Nephron progenitor cell (in vitro differentiated cells): ENCODE measurements at regions not wholly inside any gene's neighbourhood (a gene's known extent, or its start where the extent isn't known, plus 50 kb on each side); places are given as distances from the start of the nearest gene placed in this dataset.

Source experiments
- DNase-seq: peaks from one replicate; pipeline ENCODE4 v3.0.0; 2021
- H3K27ac Mint-ChIP-seq: 2 replicates; pipeline ENCODE4 v1.8.0; 2021; ENCODE audit warnings: mild to moderate bottlenecking, moderate library complexity, mixed read lengths
- H3K27me3 Mint-ChIP-seq: 2 replicates; pipeline ENCODE4 v1.8.0; 2021; ENCODE audit warnings: mild to moderate bottlenecking, low read depth, mixed read lengths; ENCODE audit not compliant: poor library complexity
- H3K36me3 Mint-ChIP-seq: 2 replicates; pipeline ENCODE4 v1.8.0; 2021; ENCODE audit warnings: low read depth, mixed read lengths
- H3K4me1 Mint-ChIP-seq: 2 replicates; pipeline ENCODE4 v1.8.0; 2021; ENCODE audit warnings: mixed read lengths
- H3K4me3 Mint-ChIP-seq: 2 replicates; pipeline ENCODE4 v1.8.0; 2021; ENCODE audit warnings: mild to moderate bottlenecking, moderate library complexity, mixed read lengths
- H3K9me3 Mint-ChIP-seq: 2 replicates; pipeline ENCODE4 v1.8.0; 2021; ENCODE audit warnings: mild to moderate bottlenecking, moderate library complexity, mixed read lengths
- TF ChIP-seq, protein P1 (sequence below): fragments of 200-600 bp; sonication (generic); IDR thresholded peaks from 2 replicates; pipeline ENCODE4 v1.5.0; 2021; ENCODE audit warnings: antibody characterized with exemption

DNA sequence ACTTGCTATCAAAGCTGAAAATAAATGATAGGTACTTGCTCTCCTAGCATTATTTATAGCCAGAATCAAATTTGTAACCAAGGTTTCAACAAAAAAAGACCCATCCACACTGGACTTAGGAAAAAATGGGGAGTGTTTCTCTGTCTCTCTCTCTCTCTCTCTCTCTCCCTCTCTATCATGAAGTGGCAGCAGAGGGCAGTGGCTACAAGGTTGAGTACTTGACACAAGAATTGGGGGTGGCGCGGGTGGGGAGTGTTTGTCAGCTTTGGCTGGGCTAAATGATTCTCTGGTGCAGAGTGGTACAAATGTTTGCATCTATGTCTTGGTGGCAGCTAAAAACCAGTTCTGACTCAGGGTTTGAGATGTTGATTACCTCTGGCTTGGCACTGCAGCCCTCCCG, 85.0 kb downstream of the RBM43 start:
- Mint-ChIP-seq H3K9me3 (no peaks in the 10 kb centered on the region), H3K27ac (no peak overlapping the region), H3K27me3 (peaks cover 8% of the 10 kb centered on the region), H3K4me1 (peaks cover 14% of the 10 kb centered on the region), H3K36me3 (no peaks in the 10 kb centered on the region), H3K4me3 (no peak overlapping the region)
- TF ChIP-seq, protein P1, sequence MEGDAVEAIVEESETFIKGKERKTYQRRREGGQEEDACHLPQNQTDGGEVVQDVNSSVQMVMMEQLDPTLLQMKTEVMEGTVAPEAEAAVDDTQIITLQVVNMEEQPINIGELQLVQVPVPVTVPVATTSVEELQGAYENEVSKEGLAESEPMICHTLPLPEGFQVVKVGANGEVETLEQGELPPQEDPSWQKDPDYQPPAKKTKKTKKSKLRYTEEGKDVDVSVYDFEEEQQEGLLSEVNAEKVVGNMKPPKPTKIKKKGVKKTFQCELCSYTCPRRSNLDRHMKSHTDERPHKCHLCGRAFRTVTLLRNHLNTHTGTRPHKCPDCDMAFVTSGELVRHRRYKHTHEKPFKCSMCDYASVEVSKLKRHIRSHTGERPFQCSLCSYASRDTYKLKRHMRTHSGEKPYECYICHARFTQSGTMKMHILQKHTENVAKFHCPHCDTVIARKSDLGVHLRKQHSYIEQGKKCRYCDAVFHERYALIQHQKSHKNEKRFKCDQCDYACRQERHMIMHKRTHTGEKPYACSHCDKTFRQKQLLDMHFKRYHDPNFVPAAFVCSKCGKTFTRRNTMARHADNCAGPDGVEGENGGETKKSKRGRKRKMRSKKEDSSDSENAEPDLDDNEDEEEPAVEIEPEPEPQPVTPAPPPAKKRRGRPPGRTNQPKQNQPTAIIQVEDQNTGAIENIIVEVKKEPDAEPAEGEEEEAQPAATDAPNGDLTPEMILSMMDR: no peak
- no peak for DNase-seq

- DNase-seq: no peak
- Mint-ChIP-seq H3K9me3 (no peaks in the 10 kb centered on the region), H3K4me1 (peaks cover 6% of the 10 kb centered on the region), H3K27ac (no peak overlapping the region), H3K4me3 (no peak overlapping the region), H3K27me3 (peaks cover 8% of the 10 kb centered on the region), H3K36me3 (no peaks in the 10 kb centered on the region)
- TF ChIP-seq, protein P1: no peak
Measured at GRCh38 chr2:151175864-151176263, 85.8 kb downstream of the RBM43 start.

GRCh38 chr2:151174127-151174526, 87.5 kb downstream of the RBM43 start:
- Mint-ChIP-seq H3K9me3 (no peaks in the 10 kb centered on the region), H3K36me3 (no peaks in the 10 kb centered on the region), H3K27ac (no peak overlapping the region), H3K27me3 (peaks cover 8% of the 10 kb centered on the region), H3K4me3 (no peak overlapping the region), H3K4me1 (peaks cover under 1% of the 10 kb centered on the region)
- TF ChIP-seq, protein P1: no peak
- DNase-seq: no peak

- peaks cover 12% of the 10 kb centered on the region for H3K4me1 Mint-ChIP-seq
Measured at GRCh38 chr2:151171186-151171585, 90.5 kb downstream of the RBM43 start.

DNA sequence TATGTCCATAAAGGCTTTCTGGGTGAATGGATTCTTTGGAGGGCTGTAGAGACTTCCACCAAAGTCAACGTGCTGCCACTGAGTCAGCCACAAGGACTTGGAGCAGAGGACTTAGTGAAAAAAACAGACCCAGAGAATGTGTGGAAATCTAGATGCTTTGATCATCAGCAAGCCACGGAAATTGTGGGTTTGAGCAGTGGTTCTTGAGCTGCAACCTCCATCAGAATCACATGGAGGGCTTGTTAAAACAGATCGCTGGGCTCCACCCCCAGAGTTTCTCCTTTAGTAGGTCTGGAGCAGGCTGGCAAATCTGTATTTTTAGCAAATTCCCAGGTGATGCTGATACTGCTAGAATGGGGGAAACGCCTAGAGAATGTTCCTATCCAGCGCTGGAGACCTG, 95.3 kb downstream of the RBM43 start:
- Mint-ChIP-seq H3K4me3 (no peak overlapping the region), H3K9me3 (no peaks in the 10 kb centered on the region), H3K4me1 (peaks cover 31% of the 10 kb centered on the region), H3K27ac (no peak overlapping the region), H3K27me3 (peaks cover 5% of the 10 kb centered on the region), H3K36me3 (no peaks in the 10 kb centered on the region)
- no peak for DNase-seq
- TF ChIP-seq, protein P1: no peak

More at GRCh38 chr2:151171186-151171585, 90.5 kb downstream of the RBM43 start:
- H3K36me3 Mint-ChIP-seq: no peaks in the 10 kb centered on the region
- H3K9me3 Mint-ChIP-seq: no peaks in the 10 kb centered on the region
- no peak for DNase-seq
- no peak overlapping the region for H3K27ac Mint-ChIP-seq
- no peak overlapping the region for H3K4me3 Mint-ChIP-seq
- TF ChIP-seq, protein P1: no peak
- H3K27me3 Mint-ChIP-seq: peaks cover 4% of the 10 kb centered on the region

DNA sequence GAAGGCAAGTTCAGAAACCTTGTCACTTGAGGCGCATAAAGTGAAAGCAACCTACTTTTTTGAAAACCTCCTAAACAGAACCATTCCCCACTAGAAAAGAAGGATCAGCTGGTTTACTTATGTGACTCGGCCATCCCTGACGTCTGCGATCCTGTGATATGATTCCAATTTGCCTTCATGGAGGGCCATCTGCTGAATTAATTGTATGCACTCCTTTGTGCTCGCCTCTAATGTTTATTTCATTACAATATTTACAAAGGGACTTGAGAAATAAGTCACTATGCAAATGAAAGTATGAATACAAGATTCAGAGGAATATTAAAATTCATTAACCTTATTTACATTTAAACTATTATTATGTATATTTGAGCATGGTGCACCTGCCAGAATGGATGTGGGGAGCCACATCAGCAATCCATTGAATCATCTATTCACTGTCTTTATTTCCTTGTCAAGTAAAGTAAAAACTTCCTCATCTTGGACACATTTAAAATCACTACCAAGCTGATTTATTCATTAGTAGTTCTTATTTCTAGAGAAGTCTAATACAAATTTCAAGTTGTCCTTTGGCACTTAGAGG, 96.5 kb downstream of the RBM43 start:
- TF ChIP-seq, protein P1: no peak
- Mint-ChIP-seq H3K4me1 (peaks cover 33% of the 10 kb centered on the region), H3K27ac (no peak overlapping the region), H3K9me3 (no peaks in the 10 kb centered on the region), H3K36me3 (no peaks in the 10 kb centered on the region), H3K27me3 (peaks cover 5% of the 10 kb centered on the region), H3K4me3 (no peak overlapping the region)
- no peak for DNase-seq
